Fibroblast of pulmonary artery (primary cell): ENCODE measurements at regions not wholly inside any gene's neighbourhood (a gene's known extent, or its start where the extent isn't known, plus 50 kb on each side); places are given as distances from the start of the nearest gene placed in this dataset.

Source experiments
- DNase-seq: peaks from one replicate; pipeline ENCODE4 v3.0.0-alpha.2; 2010; ENCODE audit warnings: low read depth
- H3K4me3 ChIP-seq: replicated peaks from 2 replicates; pipeline ENCODE4 v1.5.1; 2011; ENCODE audit warnings: low read depth, mild to moderate bottlenecking, control low read depth, low read length, moderate library complexity
- TF ChIP-seq, protein P1 (sequence below): IDR thresholded peaks from 2 replicates; pipeline ENCODE4 v1.5.1; 2011; ENCODE audit warnings: mild to moderate bottlenecking, control low read depth, low read length, inconsistent platforms; ENCODE audit errors: missing control alignments

GRCh38 chr2:2523461-2524347 lies 192.6 kb upstream of the MYT1L start:
- TF ChIP-seq, protein P1, sequence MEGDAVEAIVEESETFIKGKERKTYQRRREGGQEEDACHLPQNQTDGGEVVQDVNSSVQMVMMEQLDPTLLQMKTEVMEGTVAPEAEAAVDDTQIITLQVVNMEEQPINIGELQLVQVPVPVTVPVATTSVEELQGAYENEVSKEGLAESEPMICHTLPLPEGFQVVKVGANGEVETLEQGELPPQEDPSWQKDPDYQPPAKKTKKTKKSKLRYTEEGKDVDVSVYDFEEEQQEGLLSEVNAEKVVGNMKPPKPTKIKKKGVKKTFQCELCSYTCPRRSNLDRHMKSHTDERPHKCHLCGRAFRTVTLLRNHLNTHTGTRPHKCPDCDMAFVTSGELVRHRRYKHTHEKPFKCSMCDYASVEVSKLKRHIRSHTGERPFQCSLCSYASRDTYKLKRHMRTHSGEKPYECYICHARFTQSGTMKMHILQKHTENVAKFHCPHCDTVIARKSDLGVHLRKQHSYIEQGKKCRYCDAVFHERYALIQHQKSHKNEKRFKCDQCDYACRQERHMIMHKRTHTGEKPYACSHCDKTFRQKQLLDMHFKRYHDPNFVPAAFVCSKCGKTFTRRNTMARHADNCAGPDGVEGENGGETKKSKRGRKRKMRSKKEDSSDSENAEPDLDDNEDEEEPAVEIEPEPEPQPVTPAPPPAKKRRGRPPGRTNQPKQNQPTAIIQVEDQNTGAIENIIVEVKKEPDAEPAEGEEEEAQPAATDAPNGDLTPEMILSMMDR, result no peak
- H3K4me3 ChIP-seq, result no peak overlapping the region
- DNase-seq, result no peak

DNA sequence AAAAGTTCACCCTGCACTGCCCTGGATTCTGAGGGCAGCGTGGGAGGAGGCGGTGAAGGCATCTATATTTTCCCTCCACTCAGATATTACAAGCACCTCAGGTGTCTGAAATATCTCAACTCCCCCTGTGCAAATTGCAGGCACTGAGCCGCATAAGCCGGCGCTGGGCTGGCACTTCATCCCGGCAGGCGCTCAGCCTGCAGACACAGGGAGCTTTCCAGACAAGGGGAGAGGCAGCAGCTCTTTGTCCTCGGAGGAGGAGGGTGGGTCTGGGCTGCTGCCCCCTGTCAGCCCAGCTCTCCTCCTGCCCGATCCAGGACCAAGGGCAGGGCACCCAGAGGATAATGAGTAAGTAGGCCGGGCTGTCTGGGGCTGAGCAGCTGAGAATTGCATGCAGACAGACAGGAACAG lies 189.3 kb upstream of the MYT1L start:
- no peak for DNase-seq
- TF ChIP-seq, protein P1, result no peak
- H3K4me3 ChIP-seq, result no peak overlapping the region

DNA sequence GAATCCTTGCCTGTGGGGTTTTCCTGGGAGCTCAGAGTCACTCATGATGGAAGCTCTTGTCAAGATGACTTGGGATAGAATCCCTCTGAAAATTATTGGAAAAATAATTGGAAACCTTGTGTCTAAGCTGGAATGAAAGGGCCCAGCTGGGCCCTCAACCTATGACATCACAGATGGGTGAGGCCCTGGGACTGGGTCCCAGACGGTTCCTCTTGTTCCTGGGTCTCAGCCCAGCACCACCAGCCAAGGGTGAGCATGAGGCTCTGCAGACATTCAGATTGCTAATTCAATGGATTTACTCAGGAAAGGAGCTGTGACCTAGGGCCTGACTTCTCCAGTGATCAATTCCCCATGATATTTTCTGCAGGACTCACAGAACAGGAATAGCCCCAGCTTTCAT lies 188.3 kb upstream of the MYT1L start:
- no peak for DNase-seq
- TF ChIP-seq, protein P1, result no peak

DNA sequence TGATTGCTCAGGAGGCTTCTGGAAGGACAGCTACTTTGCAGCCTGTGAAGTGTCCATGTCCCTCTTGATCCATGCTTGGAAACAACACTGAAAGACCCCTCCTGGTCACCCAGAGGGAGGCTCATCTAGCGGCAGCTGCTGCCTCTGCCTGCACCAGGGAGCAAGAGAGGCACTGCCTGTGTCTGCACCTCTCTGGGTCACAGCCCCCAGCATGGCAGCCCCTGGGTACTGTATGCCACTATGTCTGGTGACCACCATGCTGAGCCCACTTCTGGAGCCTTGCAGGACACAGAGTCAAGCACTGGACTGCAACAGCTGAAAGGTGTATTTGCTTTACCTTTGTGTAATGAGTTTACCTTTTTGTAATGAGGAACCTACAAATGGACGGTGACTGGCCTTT lies 186.3 kb upstream of the MYT1L start:
- no peak overlapping the region for H3K4me3 ChIP-seq
- no peak for DNase-seq
- TF ChIP-seq, protein P1, result no peak

More for the DNA sequence above, 188.3 kb upstream of the MYT1L start:
- no peak overlapping the region for H3K4me3 ChIP-seq

GRCh38 chr2:2516386-2516785 lies 185.3 kb upstream of the MYT1L start:
- TF ChIP-seq, protein P1, result no peak
- no peak for DNase-seq
- no peak overlapping the region for H3K4me3 ChIP-seq

- TF ChIP-seq, protein P1, result no peak
Observed at GRCh38 chr2:2512931-2513330, 181.9 kb upstream of the MYT1L start.

More at GRCh38 chr2:2512931-2513330, 181.9 kb upstream of the MYT1L start:
- no peak for DNase-seq
- no peak overlapping the region for H3K4me3 ChIP-seq
